ENCODE measurements at regions not wholly inside any gene's neighbourhood (a gene's known extent, or its start where the extent isn't known, plus 50 kb on each side); places are given as distances from the start of the nearest gene placed in this dataset.

DNA sequence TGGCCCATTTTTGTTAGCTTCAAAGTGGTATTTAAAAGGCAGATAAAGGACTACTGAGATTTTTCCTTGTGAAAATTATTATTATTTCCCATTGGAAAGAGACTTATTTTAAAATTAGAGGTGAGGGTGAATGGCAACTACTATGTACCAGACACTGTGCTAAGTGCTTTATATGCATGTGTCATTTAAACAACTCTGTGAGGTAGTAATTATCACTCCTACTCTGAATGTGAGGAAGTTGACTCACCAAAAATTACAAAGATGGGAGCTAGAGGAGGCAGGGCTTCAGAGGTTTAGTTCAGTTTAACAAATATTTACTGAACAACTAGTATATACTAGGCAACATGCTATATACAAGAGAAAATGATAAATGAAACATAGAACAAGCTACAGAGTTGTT lies 78.2 kb downstream of the MSL3 start:
- H3K27me3 ChIP-seq (ENCODE audit: control insufficient read depth, insufficient read depth, low read length, poor library complexity, severe bottlenecking) = no peaks in the 10 kb centered on the region
- H3K27ac ChIP-seq (ENCODE audit: low read depth, low read length) = no peak overlapping the region
- H3K4me1 ChIP-seq (ENCODE audit: control insufficient read depth, insufficient read depth, low read length) = no peaks in the 10 kb centered on the region
- no peaks in the 10 kb centered on the region for H3K36me3 ChIP-seq (ENCODE audit: control insufficient read depth, insufficient read depth, low read length)
- DNase-seq = no peak
- no peak for TF ChIP-seq CTCF (conservative IDR thresholded peaks at IDR 0.05)
- H3K4me1 Mint-ChIP-seq = no peaks in the 10 kb centered on the region
- H3K4me3 ChIP-seq (ENCODE audit: low read length) = no peak overlapping the region
- H3K9me3 Mint-ChIP-seq = peaks cover 34% of the 10 kb centered on the region
- H3K36me3 Mint-ChIP-seq (ENCODE audit: low read depth) = no peaks in the 10 kb centered on the region
- H3K9ac ChIP-seq (ENCODE audit: extremely low read depth, low read length, poor library complexity, severe bottlenecking) = no peak overlapping the region
- H3K9me3 ChIP-seq (ENCODE audit: control insufficient read depth, low read length) = no peaks in the 10 kb centered on the region
- no peak overlapping the region for H3K27ac Mint-ChIP-seq
- no peak overlapping the region for H3K4me3 Mint-ChIP-seq
- H3K27me3 Mint-ChIP-seq (ENCODE audit: insufficient read depth) = no peaks in the 10 kb centered on the region

DNA sequence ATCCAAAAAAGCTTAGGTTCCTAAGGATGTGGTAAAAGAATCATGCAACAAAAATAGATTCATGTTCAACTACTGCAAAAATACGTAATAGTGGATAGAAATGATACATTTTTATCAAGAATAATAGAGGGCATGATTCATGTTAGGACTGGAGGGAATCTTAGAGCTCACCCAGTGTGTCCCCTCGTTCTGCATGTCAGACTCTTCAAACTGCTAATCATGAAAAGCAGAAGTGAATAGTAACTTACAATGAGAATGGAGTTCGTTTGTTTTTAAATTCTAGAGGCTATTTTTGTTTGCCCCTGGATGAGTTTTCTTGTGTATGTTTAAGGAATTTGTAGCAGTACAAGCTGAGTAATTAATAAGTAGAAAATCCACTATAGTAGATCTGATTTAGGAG lies 79.4 kb downstream of the MSL3 start:
- no peak overlapping the region for H3K4me3 Mint-ChIP-seq
- no peaks in the 10 kb centered on the region for H3K4me1 Mint-ChIP-seq
- no peak for TF ChIP-seq CTCF (conservative IDR thresholded peaks at IDR 0.05)
- WGBS, 2 experiments (ENCODE audit: insufficient coverage in 1 of 2, insufficient read length in 1 of 2) = 60 to 74% methylated on average over 1 to 3 of the region's 3 CpGs
- Histone ChIP-seq H3K27me3 (ENCODE audit: control insufficient read depth, insufficient read depth, low read length, poor library complexity, severe bottlenecking) (no peaks in the 10 kb centered on the region), H3K36me3 (ENCODE audit: control insufficient read depth, insufficient read depth, low read length) (no peaks in the 10 kb centered on the region), H3K4me1 (ENCODE audit: control insufficient read depth, insufficient read depth, low read length) (no peaks in the 10 kb centered on the region), H3K9ac (ENCODE audit: extremely low read depth, low read length, poor library complexity, severe bottlenecking) (no peak overlapping the region), H3K4me3 (ENCODE audit: low read length) (no peak overlapping the region), H3K27ac (ENCODE audit: low read depth, low read length) (no peak overlapping the region), H3K9me3 (ENCODE audit: control insufficient read depth, low read length) (no peaks in the 10 kb centered on the region)
- DNase-seq = no peak
- H3K27me3 Mint-ChIP-seq (ENCODE audit: insufficient read depth) = no peaks in the 10 kb centered on the region
- H3K27ac Mint-ChIP-seq = no peak overlapping the region
- no peaks in the 10 kb centered on the region for H3K36me3 Mint-ChIP-seq (ENCODE audit: low read depth)
- H3K9me3 Mint-ChIP-seq = peaks cover 34% of the 10 kb centered on the region

GRCh38 chrX:11864171-11864570 lies 106.1 kb downstream of the MSL3 start:
- Mint-ChIP-seq H3K4me1 (no peaks in the 10 kb centered on the region), H3K9me3 (peaks cover 28% of the 10 kb centered on the region)
- 92% methylated on average over 2 of the region's 2 CpGs; no CpG with 5 or more reads in 1 of the 2 experiments for WGBS, 2 experiments (ENCODE audit: insufficient coverage in 1 of 2, insufficient read length in 1 of 2)

More at GRCh38 chrX:11864171-11864570, 106.1 kb downstream of the MSL3 start:
- no peak overlapping the region for H3K27ac Mint-ChIP-seq
- no peak overlapping the region for H3K27ac ChIP-seq (ENCODE audit: low read depth, low read length)
- no peak overlapping the region for H3K9ac ChIP-seq (ENCODE audit: extremely low read depth, low read length, poor library complexity, severe bottlenecking)
- H3K27me3 ChIP-seq (ENCODE audit: control insufficient read depth, insufficient read depth, low read length, poor library complexity, severe bottlenecking) = no peaks in the 10 kb centered on the region
- H3K4me3 ChIP-seq (ENCODE audit: low read length) = no peak overlapping the region
- H3K27me3 Mint-ChIP-seq (ENCODE audit: insufficient read depth) = no peaks in the 10 kb centered on the region
- no peaks in the 10 kb centered on the region for H3K36me3 ChIP-seq (ENCODE audit: control insufficient read depth, insufficient read depth, low read length)
- no peak for TF ChIP-seq CTCF (conservative IDR thresholded peaks at IDR 0.05)
- no peak for DNase-seq
- no peaks in the 10 kb centered on the region for H3K4me1 ChIP-seq (ENCODE audit: control insufficient read depth, insufficient read depth, low read length)
- no peaks in the 10 kb centered on the region for H3K9me3 ChIP-seq (ENCODE audit: control insufficient read depth, low read length)
- no peaks in the 10 kb centered on the region for H3K36me3 Mint-ChIP-seq (ENCODE audit: low read depth)
- H3K4me3 Mint-ChIP-seq = no peak overlapping the region
